ENCODE measurements at regions not wholly inside any gene's neighbourhood (a gene's known extent, or its start where the extent isn't known, plus 50 kb on each side); places are given as distances from the start of the nearest gene placed in this dataset.

DNA sequence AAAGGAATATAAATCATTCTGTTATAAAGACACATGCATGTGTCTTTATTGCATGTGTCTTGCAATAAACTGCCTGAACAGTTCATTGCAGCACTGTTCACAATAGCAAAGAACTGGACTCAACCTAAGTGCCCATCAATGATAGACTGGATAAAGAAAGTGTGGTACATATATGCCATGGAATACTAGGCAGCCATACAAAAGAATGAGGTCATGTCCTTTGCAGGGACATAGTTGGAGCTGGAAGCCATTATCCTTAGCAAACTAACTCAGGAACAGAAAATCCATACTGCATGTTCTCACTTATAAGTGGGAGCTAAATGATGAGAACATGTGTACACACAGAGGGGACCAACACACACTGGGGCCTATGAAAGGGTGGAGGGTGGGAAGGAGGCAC, 63.7 kb upstream of the CHD1 start:
- no peak for DNase-seq

DNA sequence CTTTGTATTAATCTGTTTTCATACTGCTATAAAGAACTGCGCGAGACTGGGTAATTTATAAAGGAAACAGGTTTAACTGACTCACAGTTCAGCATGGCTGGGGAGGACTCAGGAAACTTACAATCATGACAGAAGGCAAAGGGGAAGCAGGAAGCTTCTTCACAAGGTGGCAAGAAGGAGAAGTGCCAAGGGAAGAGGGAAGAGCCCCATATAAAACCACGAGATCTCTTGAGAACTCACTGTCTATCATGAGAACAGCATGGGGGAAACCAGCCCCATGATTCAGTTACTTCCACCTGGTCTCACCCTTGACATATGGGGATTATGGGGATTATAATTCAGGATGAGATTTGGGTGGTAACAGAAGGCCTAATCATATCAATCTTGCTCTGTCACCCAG, 60.9 kb upstream of the CHD1 start:
- no peak for DNase-seq

- DNase-seq, result no peak
Observed at GRCh38 chr5:98986587-98986986, 57.8 kb upstream of the CHD1 start.

- DNase-seq, result no peak
Observed at GRCh38 chr5:98982880-98983279, 54.1 kb upstream of the CHD1 start.

All from stimulated activated CD4-positive, alpha-beta T cell treated with anti-CD3 and anti-CD28 coated beads, Interleukin-15, amount 100 ng/mL, for 24 hours (primary cell).